ENCODE measurements at regions not wholly inside any gene's neighbourhood (a gene's known extent, or its start where the extent isn't known, plus 50 kb on each side); places are given as distances from the start of the nearest gene placed in this dataset.
A peak's percentile ranks its signal among the peaks of the same experiment; 100 is the strongest.
"Not testable (repeated sequence)": the region's sequence is repeated elsewhere in the genome, so short reads cannot be mapped to it uniquely, and the experiment has no call there.

DNA sequence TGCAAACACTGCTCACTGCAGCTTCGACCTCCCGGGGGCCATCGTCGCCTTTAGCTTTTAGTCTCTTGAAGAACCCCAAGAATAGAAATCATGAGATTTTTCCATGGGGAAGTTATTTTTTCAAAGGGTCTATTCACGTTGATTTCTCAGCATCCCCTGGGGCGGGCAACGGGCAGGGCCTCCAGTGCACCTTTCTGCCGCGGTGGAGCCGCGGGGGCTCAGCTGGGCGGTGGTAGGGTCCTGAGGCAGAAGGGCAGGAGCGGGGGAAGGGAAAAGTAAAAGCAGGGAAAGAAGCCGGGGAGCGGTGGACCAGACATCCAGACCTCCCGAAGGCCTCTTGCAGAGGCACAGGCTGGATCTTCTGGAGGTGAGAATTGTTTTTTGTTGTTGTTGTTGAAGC is 253.8 kb downstream of the FAM72C start:
- H3K4me3 ChIP-seq (IDR thresholded peaks at IDR 0.05; ENCODE audit: insufficient read depth, low read depth, low read length), result no peak overlapping the region
- H3K79me2 ChIP-seq (ENCODE audit: insufficient read depth, low read depth), result no peaks in the 10 kb centered on the region
- no peak overlapping the region for H2AFZ ChIP-seq (ENCODE audit: low read depth)
- no peak for TF ChIP-seq CTCF (conservative IDR thresholded peaks at IDR 0.05; ENCODE audit: low read depth, low read length)
- no peaks in the 10 kb centered on the region for H4K20me1 ChIP-seq (ENCODE audit: insufficient read depth)
- H3K9ac ChIP-seq, result no peak overlapping the region
- no peak overlapping the region for H3K4me2 ChIP-seq
- no peaks in the 10 kb centered on the region for H3K36me3 ChIP-seq (ENCODE audit: insufficient read depth)
- H3K4me1 ChIP-seq (ENCODE audit: low read depth, poor library complexity, severe bottlenecking), result no peaks in the 10 kb centered on the region
- H3K27ac ChIP-seq, result no peak overlapping the region
- no peaks in the 10 kb centered on the region for H3K27me3 ChIP-seq (ENCODE audit: insufficient read depth, low read depth)

GRCh38 chr1:143717434-143717833 is 254.4 kb downstream of the FAM72C start:
- no peak overlapping the region for H2AFZ ChIP-seq (ENCODE audit: low read depth)
- no peaks in the 10 kb centered on the region for H3K36me3 ChIP-seq (ENCODE audit: insufficient read depth)
- no peak overlapping the region for H3K4me3 ChIP-seq (IDR thresholded peaks at IDR 0.05; ENCODE audit: insufficient read depth, low read depth, low read length)
- H3K4me2 ChIP-seq, result no peak overlapping the region
- no peaks in the 10 kb centered on the region for H3K27me3 ChIP-seq (ENCODE audit: insufficient read depth, low read depth)
- no peak overlapping the region for H3K9ac ChIP-seq
- no peak for TF ChIP-seq CTCF (conservative IDR thresholded peaks at IDR 0.05; ENCODE audit: low read depth, low read length)
- no peaks in the 10 kb centered on the region for H3K4me1 ChIP-seq (ENCODE audit: low read depth, poor library complexity, severe bottlenecking)
- H3K79me2 ChIP-seq (ENCODE audit: insufficient read depth, low read depth), result no peaks in the 10 kb centered on the region
- H3K27ac ChIP-seq, result no peak overlapping the region
- H4K20me1 ChIP-seq (ENCODE audit: insufficient read depth), result no peaks in the 10 kb centered on the region

GRCh38 chr1:143714913-143715312 is 256.9 kb downstream of the FAM72C start:
- H3K79me2 ChIP-seq (ENCODE audit: insufficient read depth, low read depth); H3K27ac ChIP-seq; H3K4me3 ChIP-seq (IDR thresholded peaks at IDR 0.05; ENCODE audit: insufficient read depth, low read depth, low read length); H2AFZ ChIP-seq (ENCODE audit: low read depth); H3K4me1 ChIP-seq (ENCODE audit: low read depth, poor library complexity, severe bottlenecking); H3K27me3 ChIP-seq (ENCODE audit: insufficient read depth, low read depth); H4K20me1 ChIP-seq (ENCODE audit: insufficient read depth); H3K4me2 ChIP-seq; H3K36me3 ChIP-seq (ENCODE audit: insufficient read depth); H3K9ac ChIP-seq: not testable (repeated sequence)

GRCh38 chr1:143709606-143710259 is 262.1 kb downstream of the FAM72C start:
- H3K4me1 ChIP-seq (ENCODE audit: low read depth, poor library complexity, severe bottlenecking); H3K36me3 ChIP-seq (ENCODE audit: insufficient read depth); H3K79me2 ChIP-seq (ENCODE audit: insufficient read depth, low read depth); H3K9ac ChIP-seq; H3K27me3 ChIP-seq (ENCODE audit: insufficient read depth, low read depth); H4K20me1 ChIP-seq (ENCODE audit: insufficient read depth): not testable (repeated sequence)
- peak overlapping the region; percentile 74 for H3K4me3 ChIP-seq (IDR thresholded peaks at IDR 0.05; ENCODE audit: insufficient read depth, low read depth, low read length)
- peak overlapping the region; percentile 5; the same call in 1 of the 2 replicates for H3K27ac ChIP-seq
- peak; percentile 93 for TF ChIP-seq CTCF (conservative IDR thresholded peaks at IDR 0.05; ENCODE audit: low read depth, low read length)
- H3K4me2 ChIP-seq, result peak overlapping the region; percentile 11
- H2AFZ ChIP-seq (ENCODE audit: low read depth), result peak overlapping the region; percentile 35

DNA sequence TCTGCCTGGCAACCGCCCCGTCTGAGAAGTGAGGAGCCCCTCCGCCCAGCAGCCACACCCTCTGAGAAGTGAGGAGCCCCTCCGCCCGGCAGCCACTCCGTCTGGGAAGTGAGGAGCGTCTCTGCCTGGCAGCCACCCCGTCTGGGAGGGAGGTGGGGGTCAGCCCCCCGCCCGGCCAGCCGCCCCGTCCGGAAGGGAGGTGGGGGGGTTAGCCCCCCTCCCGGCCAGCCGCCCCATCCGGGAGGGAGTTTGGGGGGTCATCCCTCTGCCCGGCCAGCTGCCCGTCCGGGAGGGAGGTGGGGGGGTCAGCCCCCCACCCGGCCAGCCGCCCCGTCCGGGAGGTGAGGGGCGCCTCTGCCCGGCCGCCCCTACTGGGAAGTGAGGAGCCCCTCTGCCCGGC is 269.0 kb downstream of the FAM72C start:
- not testable (repeated sequence) for H3K4me2 ChIP-seq; H3K4me3 ChIP-seq (IDR thresholded peaks at IDR 0.05; ENCODE audit: insufficient read depth, low read depth, low read length); H2AFZ ChIP-seq (ENCODE audit: low read depth); H4K20me1 ChIP-seq (ENCODE audit: insufficient read depth); H3K9ac ChIP-seq; H3K79me2 ChIP-seq (ENCODE audit: insufficient read depth, low read depth); H3K27me3 ChIP-seq (ENCODE audit: insufficient read depth, low read depth); H3K4me1 ChIP-seq (ENCODE audit: low read depth, poor library complexity, severe bottlenecking); H3K27ac ChIP-seq; H3K36me3 ChIP-seq (ENCODE audit: insufficient read depth)
